SKM-1 (cell line): ENCODE measurements at regions not wholly inside any gene's neighbourhood (a gene's known extent, or its start where the extent isn't known, plus 50 kb on each side); places are given as distances from the start of the nearest gene placed in this dataset.
"Not testable (repeated sequence)": the region's sequence is repeated elsewhere in the genome, so short reads cannot be mapped to it uniquely, and the experiment has no call there.

Experiments
- DNase-seq: peaks from one replicate; lab custom pipeline; 2025; ENCODE audit not compliant: unreplicated experiment; lab: John Stamatoyannopoulos, UW

DNA sequence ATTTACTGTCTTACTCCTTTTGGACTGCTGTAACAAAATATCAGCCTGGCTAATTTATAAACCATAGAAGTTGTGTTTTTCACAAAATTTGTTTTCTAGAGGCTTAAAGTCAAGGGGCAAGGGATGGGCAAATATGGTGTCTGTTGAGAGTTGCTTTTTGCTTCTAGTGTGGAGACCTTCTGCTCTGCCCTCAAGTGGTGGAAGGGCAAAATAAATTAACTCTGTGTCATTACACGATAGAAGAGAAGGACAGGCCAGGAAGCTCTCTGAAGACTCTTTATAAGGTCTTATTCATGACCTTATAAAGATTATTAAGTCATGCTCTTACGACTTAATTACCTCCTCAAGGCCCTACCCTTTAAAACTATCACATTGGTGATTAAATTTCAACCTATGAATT, 181.2 kb upstream of the LRATD1 start:
- DNase-seq: no peak

DNA sequence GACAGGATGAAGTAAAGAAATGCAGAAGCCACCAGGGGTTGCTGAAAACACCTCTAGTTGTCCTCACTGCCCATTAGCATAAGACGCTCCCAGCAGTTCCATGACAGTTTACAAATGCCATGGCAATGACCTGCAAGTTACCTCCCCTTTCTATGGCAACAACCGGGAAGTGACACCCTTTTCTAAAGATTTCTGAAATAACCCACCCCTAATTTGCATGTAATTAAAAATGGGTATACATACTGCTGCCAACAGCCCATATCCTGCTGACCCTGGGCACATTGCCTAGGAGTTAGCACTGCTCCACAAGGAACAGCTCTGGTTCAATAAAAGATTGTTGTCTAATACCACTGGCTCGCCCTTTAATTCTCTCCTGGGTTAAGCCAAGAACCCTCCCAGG, 178.3 kb upstream of the LRATD1 start:
- no peak for DNase-seq

DNA sequence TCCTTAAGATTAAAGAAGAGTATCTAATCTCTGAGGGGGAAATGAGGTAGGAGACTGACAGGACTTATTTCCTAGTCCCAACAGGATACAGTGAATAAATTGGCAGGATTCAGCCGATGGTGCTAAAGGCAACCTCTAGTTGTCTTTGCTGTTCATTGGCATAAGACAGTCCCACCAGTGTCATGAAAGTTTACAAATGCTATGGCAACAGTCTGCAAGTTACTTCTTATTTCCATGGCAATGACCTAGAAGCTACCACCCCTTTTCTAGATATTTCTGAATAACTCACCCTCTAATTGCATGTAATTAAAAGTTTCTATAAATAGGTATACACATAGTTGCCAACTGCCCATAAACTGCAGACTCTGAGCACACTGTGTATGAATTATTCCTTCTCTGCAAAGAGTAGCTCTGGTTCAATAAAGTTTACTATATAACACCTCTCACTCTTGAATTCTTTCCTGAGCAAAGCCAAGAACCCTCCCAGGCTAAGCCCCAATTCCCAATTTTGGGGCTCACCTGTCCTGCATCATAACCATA, 172.7 kb upstream of the LRATD1 start:
- no peak for DNase-seq

DNA sequence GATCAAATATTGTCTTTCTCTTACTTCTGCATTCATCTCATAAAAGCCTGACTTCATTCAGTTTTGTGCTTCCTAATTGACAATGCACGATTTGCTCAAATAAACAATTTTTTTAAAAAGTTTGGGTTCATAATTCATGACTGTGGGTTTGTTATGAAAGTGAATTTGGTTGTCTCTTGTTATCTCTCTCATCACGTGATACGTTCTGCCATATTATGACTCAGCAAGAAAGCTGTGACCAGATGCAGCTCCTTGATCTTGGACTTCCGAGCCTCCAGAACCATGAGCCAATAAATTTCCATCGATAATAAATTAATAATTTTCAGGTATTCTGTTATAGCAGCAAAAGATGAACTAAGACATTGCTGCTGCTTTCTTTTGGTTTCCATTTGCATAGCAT, 156.5 kb upstream of the LRATD1 start:
- no peak for DNase-seq

DNA sequence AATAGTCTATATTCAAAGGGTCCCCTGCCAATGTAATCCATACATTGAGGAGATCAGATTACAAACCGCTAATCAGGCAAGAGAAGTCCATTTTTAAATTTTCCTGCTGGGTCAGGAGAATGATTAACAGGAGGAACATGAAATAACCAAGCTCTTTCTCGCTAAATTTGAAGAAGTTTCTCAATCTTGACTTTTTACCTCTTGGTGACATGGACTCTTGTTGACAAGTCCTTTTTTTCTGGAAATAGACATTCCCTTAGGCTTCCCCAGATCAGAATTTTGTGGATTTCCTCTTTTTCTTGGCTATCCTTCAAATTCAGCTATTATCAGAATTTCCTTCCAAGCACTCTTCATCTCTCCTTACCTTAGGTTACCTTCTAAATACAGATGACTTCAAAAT, 153.0 kb upstream of the LRATD1 start:
- no peak for DNase-seq

DNA sequence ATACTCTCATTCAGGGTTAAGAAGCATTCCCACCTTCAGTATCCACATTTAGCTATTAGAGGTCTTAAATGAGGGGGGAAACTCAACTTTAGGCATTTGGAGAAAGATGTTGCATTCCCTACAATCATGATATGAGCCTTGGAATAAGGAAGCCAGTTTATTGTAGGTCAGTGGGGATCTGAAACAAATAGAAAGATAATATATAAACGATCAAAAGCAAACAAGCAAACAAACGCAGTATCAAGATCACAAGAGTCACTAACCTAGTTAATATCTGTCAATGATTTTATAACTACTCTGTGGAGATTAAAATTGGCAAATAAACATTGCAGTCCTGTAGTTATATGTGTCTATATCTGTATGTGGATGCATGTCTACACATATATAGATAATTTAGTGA, 152.4 kb upstream of the LRATD1 start:
- no peak for DNase-seq

DNA sequence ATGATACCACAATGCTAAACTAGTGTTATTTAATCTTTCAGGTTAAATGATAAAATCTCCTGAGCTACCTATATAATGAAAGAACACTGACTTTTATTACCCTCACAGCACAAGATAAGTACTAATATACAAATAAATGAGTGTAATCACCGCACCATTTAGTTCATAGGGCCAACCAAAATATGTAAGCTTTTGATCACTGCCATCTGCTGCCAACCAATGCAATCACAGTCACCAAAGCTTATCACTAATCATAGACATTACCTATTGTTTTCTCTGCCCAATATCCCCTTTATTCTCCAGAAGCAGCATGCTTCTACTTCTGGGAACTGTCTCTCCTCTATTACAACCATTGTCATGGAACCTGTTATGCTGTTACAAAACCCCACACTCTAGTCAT, 151.6 kb upstream of the LRATD1 start:
- DNase-seq: no peak

DNA sequence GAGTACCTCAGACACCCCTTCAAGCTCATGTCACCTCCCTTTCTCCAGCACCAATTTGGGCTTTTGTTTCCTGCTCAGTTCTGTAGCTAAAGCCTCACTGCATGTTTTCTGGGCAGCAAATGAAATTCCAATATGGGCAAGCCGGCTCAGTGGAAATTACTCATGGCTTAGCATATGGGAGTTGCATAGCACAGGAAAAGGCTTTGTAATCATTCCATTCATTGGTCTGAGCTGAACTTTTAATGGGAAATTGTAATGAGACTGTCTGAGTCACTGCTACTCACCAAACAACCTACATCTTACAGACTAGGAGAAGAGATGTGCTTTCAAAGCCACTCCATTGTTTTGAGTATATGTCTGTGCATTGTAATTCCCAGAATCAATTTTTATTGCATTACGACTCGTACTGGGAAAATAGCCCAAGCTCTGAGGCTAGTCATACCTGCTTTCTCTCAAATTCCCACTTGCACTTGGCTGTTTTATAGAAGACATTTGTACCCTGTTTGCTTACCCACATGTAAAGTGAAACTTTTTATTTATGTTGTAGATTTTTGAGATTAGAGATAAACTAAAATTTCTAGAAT, 139.5 kb upstream of the LRATD1 start:
- DNase-seq: no peak

DNA sequence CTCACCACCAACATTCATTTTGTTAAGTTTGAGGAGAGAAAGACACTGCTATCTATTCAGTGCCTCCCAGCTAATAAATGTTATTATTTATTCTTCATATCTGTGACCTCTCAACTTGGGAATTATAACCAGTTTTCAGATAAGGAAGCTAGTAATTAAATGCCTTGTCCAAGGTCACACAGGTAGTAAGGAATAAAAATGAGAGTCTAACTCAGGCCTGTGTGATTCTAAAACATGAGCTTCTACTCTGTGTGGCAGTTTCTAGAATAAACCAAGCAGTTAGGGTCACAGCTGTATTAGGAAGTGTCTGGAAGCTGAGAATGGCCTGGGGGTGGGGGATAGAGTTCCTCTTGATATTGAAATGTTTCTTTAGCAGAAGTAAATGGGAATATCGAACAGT, 137.8 kb upstream of the LRATD1 start:
- no peak for DNase-seq

DNA sequence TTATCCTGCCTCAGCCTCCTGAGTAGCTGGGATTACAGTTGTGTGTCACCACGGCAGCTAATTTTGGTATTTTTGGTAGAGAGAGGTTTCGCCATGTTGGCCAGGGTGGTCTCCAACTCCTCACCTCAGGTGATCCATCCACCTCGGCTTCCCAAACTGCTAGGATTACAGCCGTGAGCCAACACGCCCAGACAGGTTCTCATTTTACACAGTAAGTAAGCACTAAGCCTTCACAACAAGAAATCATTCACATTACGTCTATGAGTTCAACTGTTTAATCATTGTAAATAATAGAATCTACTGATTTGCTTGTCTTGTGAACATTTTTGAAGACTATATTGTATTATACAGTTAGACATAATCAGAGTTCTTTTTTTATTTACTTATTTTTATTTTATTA, 131.5 kb upstream of the LRATD1 start:
- DNase-seq: no peak

DNA sequence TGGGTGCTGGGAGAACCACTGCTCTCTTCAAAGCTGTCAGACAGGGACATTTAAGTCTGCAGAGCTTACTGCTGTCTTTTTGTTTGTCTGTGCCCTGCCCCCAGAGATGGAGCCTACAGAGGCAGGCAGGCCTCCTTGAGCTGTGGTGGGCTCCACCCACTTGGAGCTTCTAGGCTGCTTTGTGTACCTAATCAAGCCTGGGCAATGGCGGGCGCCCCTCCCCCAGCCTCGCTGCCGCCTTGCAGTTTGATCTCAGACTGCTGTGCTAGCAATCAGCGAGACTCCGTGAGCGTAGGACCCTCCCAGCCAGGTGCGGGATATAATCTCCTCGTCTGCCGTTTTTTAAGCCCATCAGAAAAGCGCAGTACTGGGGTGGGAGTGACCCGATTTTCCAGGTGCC, 125.6 kb upstream of the LRATD1 start:
- DNase-seq: not testable (repeated sequence)

DNA sequence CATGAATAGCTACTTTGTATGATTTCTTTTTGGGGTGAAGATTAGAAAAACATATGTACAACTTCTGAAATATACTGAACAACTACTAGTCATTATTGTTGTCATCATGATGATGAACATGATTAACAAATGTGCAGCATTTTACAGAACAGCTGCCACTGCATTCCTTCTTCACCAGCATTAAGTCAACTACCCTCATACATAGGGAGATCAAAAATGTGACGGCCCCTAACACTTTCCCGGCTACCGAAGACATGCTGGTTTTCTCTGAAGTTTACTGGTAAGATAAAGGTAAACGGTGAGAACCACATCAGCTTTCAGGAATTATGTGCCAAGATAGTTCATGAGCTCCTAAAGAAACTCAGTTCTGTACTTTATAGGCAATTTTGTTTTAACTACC, 121.0 kb upstream of the LRATD1 start:
- DNase-seq: no peak

DNA sequence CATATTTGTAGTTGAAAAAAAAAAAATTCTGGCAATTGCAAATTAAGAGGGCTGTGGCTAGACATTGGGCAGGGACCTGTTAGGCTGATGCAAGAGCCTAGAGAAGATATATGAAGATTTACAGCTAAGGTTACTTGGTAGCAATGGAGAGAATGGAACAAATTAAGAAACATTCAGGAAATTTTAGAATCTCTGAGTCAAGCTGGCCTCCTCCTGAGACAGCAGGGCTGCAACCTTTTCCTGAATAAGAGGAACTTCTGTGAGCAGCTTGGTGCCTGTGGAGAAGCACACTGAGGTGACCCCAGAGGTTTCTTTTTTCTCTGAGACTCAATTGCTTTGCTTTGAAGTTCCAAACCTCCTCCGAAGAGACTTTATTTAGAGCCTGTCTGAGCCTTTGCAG, 118.6 kb upstream of the LRATD1 start:
- DNase-seq: peak; percentile 16

DNA sequence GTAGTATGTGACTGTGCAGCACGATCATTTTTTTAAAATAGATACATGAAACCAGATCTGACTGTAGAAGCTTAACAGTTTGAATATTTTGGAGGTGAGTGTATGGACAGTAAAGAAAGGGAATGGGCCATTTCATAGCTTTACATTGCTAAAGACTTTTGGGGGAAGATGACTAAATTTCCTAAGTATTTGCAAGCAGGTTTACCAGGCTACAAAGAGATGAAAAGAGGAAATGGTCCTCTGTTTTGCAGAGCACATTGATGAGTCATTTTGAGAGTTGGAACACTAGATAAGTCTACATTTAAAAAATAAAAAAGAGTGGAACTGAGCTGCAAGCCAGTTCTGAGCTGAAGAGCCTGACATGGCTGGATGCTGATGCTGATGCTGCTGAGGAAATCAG, 115.7 kb upstream of the LRATD1 start:
- peak; percentile 84 for DNase-seq

DNA sequence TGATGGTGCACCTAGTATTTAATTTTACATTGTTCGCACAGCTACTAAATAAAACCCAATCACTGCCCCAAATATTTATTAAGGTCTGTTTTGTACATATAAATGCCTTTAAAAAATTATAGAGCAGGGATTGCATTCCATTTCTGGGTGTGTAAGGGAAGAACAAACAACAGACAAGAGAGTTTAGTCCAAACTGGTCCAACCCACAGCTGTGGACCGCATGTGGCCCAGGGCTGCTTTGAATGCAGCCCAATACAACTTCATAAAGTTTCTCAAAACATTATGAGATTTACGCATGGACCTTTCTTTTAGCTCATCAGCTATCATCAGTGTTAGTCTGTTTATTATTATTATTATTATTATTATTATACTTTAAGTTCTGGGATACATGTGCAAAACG, 114.8 kb upstream of the LRATD1 start:
- DNase-seq: no peak

DNA sequence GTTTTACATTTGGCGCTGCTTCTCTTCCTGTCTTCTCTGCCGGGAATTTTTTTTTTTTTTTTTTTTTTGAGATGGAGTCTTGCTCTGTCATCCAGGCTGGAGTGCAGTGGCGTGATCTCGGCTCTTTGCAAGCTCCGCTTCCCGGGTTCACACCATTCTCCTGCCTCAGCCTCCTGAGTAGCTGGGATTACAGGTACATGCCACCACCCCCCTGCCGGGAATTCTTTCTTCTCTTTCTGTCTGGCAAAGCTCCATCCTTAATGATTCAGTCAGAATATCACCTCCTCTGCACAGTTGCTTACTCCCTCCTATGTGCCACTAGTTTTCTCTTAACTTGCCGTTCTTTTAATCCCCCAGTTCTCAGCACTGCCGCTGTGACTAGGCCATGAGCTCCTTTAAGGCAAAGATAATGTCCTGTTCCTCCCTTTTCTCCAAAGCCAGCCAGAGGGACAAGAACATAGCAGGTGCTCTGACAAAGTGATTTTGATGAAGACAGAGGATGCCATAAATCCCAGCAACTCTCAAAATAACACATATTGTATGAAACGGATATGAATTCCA, 112.1 kb upstream of the LRATD1 start:
- DNase-seq: no peak

DNA sequence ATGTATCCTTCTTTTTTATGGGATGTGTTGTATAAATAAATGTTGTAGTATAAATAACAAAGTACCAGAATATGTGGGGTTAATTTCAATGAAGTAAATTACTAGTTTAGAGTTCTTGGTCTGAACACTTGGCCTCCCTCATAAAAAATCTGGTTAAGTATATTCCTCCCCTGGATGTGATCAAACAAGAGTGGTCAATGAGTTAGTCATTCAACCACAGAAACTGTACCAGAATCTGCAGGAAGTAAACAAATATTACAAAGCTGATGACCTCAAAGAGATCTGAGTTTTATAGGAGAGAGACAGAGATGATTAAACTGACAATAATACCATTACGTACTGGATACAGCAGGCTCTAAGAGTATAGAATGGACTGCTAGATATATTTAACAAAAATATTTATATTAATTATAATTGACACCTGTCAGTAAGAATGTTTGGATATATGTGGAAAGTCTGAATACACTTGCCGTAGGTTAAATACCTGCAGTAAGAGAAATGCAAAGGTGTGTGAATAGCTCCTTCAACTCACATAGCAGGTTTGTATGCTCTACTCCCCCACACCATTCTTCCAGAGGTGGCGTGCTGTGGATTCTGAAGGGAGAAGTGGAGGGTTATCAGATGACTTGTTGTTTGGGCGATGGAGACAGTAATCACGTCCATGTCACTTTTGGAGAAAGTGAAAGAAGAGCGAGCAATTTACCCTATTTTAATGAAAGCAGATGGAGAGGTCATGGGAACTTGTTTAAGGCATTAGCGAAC, 108.3 kb upstream of the LRATD1 start:
- no peak for DNase-seq

DNA sequence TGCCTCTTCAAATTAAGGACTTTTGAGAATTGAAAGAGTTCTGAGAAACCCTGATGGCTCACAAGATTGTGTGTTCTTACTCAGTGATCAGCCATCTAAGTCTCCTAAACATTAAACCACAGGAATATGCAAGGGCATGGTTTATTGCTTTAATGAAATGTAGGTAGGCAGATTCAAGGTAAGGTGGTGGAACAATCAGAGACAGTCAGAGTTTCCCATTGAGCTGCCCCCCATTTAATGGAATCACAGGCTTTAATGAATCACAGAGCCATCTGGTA, 107.8 kb upstream of the LRATD1 start:
- DNase-seq: no peak

DNA sequence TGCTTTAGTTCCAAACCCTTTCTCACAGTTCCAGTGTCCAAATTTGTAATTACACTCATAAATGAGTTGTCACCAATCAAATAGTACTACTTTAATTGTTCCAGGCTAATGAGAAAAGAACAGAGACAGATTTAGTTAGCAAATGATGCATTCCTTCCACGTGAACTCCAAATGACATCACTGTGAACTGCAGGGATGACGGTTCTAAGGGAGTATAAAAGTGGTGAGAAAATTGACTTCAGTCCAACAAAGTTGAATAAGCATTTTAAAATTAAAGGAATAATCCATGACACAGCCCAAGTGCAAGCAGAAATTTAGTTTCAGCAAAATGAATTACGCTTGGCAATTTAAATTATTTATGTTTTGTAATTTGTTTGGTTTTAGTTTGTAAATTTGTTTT, 102.0 kb upstream of the LRATD1 start:
- DNase-seq: no peak

DNA sequence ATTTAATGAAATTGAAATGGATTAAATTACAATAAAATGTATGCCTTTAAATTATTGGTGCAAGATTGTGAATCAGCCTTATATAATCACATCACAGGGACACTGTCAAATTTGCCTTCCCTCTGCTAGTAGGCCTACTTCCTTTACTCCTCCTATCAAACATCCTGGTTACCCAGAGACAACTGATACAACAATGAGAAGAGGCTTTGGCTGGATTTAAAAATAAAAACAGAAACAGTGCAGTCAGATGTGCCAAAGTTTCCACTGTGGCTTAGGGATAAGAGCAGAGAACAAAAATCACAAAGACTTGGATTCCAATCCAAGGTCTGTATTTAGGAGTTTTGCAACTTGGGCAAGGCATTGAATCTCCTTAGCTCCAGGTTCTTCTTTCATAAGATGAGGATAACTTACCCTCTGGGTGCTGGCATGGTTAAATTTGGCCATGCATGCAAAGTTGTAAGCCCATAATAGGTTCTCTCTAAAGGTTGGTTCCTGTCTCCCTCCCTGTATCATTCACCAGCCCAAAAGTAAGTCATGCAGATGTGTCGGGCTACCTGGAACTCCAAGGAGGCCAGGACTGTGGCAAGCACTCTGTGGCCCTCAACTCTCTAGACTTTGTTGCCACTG, 99.3 kb upstream of the LRATD1 start:
- no peak for DNase-seq

DNA sequence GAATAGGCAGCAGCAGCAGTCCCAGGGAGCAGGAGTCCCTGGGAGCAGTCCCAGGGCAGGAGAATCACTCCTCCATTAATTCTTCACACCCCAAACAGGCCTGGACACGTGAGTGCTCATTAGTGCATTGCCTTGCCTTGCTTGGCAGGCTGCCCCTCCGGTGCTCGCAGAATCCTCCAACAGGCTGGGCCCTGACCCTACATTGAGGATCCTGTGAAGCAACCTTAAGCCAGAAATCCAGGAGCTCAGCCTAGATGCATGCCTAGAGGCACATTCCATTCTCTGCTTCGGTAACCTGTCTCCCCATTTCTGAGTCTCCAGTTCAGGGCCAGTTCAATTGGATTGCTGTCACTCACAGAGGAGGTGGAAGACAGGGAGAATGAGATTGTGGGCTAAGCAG, 97.4 kb upstream of the LRATD1 start:
- DNase-seq: no peak

DNA sequence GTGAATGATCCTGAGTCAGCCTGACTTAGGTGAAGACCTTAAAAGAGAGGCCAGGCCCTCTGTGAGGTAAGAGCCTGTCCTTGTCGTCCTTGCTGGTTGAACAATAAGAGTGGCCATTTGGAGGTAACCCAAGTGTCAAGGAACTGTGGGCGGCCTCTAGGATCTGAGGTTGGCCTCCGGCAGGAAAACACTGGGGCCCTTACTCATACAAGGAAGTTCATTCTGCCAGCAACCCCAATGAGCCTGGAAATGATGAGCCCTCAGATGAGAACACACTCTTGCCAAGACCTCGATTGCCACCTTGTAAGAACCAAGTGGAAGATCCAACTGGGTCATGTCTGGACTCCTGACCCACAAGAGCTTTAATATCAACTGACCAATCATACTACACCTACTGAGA, 95.5 kb upstream of the LRATD1 start:
- no peak for DNase-seq
